Endothelial cell (in vitro differentiated cells): ENCODE measurements at regions not wholly inside any gene's neighbourhood (a gene's known extent, or its start where the extent isn't known, plus 50 kb on each side); places are given as distances from the start of the nearest gene placed in this dataset.

Experiments
- DNase-seq: peaks from one replicate; pipeline ENCODE4 v3.0.0; 2021; ENCODE audit warnings: low spot score
- H3K27ac Mint-ChIP-seq: one replicate; pipeline ENCODE4 v1.8.0; 2021; ENCODE audit warnings: mixed read lengths, inconsistent platforms; ENCODE audit not compliant: unreplicated experiment
- H3K27me3 Mint-ChIP-seq: one replicate; pipeline ENCODE4 v1.8.0; 2021; ENCODE audit warnings: mild to moderate bottlenecking, moderate library complexity, mixed read lengths, inconsistent platforms; ENCODE audit not compliant: unreplicated experiment
- H3K36me3 Mint-ChIP-seq: one replicate; pipeline ENCODE4 v1.8.0; 2021; ENCODE audit warnings: mild to moderate bottlenecking, low read depth, mixed read lengths, inconsistent platforms; ENCODE audit not compliant: unreplicated experiment
- H3K4me1 Mint-ChIP-seq: one replicate; pipeline ENCODE4 v1.8.0; 2021; ENCODE audit warnings: mild to moderate bottlenecking, mixed read lengths, inconsistent platforms; ENCODE audit not compliant: unreplicated experiment
- H3K4me3 Mint-ChIP-seq: one replicate; pipeline ENCODE4 v1.8.0; 2021; ENCODE audit warnings: mild to moderate bottlenecking, mixed read lengths, inconsistent platforms; ENCODE audit not compliant: unreplicated experiment
- H3K9me3 Mint-ChIP-seq: one replicate; pipeline ENCODE4 v1.8.0; 2021; ENCODE audit warnings: mixed read lengths, inconsistent platforms; ENCODE audit not compliant: unreplicated experiment
- CTCF ChIP-seq: fragments of 200-600 bp; sonication (generic); IDR thresholded peaks from one replicate; pipeline ENCODE4 v1.5.0; 2021; ENCODE audit warnings: antibody characterized with exemption; ENCODE audit not compliant: unreplicated experiment

GRCh38 chr6:130694606-130695005 lies 132.6 kb upstream of the SMLR1 start:
- Mint-ChIP-seq H3K27me3 (no peaks in the 10 kb centered on the region), H3K4me1 (no peaks in the 10 kb centered on the region)
- DNase-seq: no peak

GRCh38 chr6:130696806-130697205 lies 130.4 kb upstream of the SMLR1 start:
- Mint-ChIP-seq H3K9me3 (no peaks in the 10 kb centered on the region), H3K4me3 (no peak overlapping the region), H3K4me1 (no peaks in the 10 kb centered on the region), H3K36me3 (peaks cover 3% of the 10 kb centered on the region), H3K27ac (no peak overlapping the region), H3K27me3 (no peaks in the 10 kb centered on the region)
- DNase-seq: no peak
- TF ChIP-seq CTCF: no peak

More at GRCh38 chr6:130694606-130695005, 132.6 kb upstream of the SMLR1 start:
- no peaks in the 10 kb centered on the region for H3K9me3 Mint-ChIP-seq
- H3K4me3 Mint-ChIP-seq: no peak overlapping the region
- no peak overlapping the region for H3K27ac Mint-ChIP-seq
- peaks cover 3% of the 10 kb centered on the region for H3K36me3 Mint-ChIP-seq
- TF ChIP-seq CTCF: no peak

GRCh38 chr6:130697271-130697994 lies 129.8 kb upstream of the SMLR1 start:
- Mint-ChIP-seq H3K4me3 (no peak overlapping the region), H3K27me3 (no peaks in the 10 kb centered on the region), H3K27ac (no peak overlapping the region), H3K9me3 (no peaks in the 10 kb centered on the region), H3K36me3 (peaks cover 3% of the 10 kb centered on the region), H3K4me1 (no peaks in the 10 kb centered on the region)
- no peak for DNase-seq
- TF ChIP-seq CTCF: no peak

GRCh38 chr6:130697995-130698535 lies 129.1 kb upstream of the SMLR1 start:
- DNase-seq: peak; percentile 56
- H3K36me3 Mint-ChIP-seq: peaks cover 3% of the 10 kb centered on the region
- H3K4me3 Mint-ChIP-seq: no peak overlapping the region
- no peak overlapping the region for H3K27ac Mint-ChIP-seq
- H3K9me3 Mint-ChIP-seq: no peaks in the 10 kb centered on the region
- no peaks in the 10 kb centered on the region for H3K27me3 Mint-ChIP-seq
- no peaks in the 10 kb centered on the region for H3K4me1 Mint-ChIP-seq
- TF ChIP-seq CTCF: peak; percentile 69

- H3K27me3 Mint-ChIP-seq: no peaks in the 10 kb centered on the region
- no peak overlapping the region for H3K4me3 Mint-ChIP-seq
- H3K27ac Mint-ChIP-seq: no peak overlapping the region
- TF ChIP-seq CTCF: no peak
- no peaks in the 10 kb centered on the region for H3K4me1 Mint-ChIP-seq
- no peak for DNase-seq
- H3K9me3 Mint-ChIP-seq: no peaks in the 10 kb centered on the region
- peaks cover 3% of the 10 kb centered on the region for H3K36me3 Mint-ChIP-seq
These were observed 127.5 kb upstream of the SMLR1 start for GRCh38 chr6:130699742-130700141.
